Activated CD8-positive, alpha-beta T cell treated with anti-CD3 and anti-CD28 coated beads for 36 hours (primary cell): ENCODE measurements at regions not wholly inside any gene's neighbourhood (a gene's known extent, or its start where the extent isn't known, plus 50 kb on each side); places are given as distances from the start of the nearest gene placed in this dataset.

Experiments
- ATAC-seq: fragments of 200-7000 bp; cut with Tn5 transposase; one replicate; pipeline ENCODE4 v1.10.0; 2021; ENCODE audit warnings: mild to moderate bottlenecking, moderate library complexity
- CTCF ChIA-PET: fragments of 350-600 bp; sonication (Branson Sonifier 250); formaldehyde crosslinking; loops from one replicate; lab custom pipeline; 2021; ENCODE audit warnings: antibody characterized with exemption; lab: Charles Lee
- POLR2A ChIA-PET: fragments of 350-600 bp; sonication (Branson Sonifier 250); formaldehyde crosslinking; loops from one replicate; lab custom pipeline; 2021; ENCODE audit warnings: antibody characterized with exemption; lab: Charles Lee
- DNase-seq: peaks from one replicate; pipeline ENCODE4 v3.0.0-alpha.2; 2020
- H3K27ac Mint-ChIP-seq: one replicate; pipeline ENCODE4 v1.8.0; 2021; ENCODE audit warnings: mild to moderate bottlenecking, mixed read lengths
- H3K27me3 Mint-ChIP-seq: one replicate; pipeline ENCODE4 v1.8.0; 2021; ENCODE audit warnings: mixed read lengths
- H3K36me3 Mint-ChIP-seq: one replicate; pipeline ENCODE4 v1.8.0; 2021; ENCODE audit warnings: low read depth, mixed read lengths
- H3K4me1 Mint-ChIP-seq: one replicate; pipeline ENCODE4 v1.8.0; 2021; ENCODE audit warnings: low read depth, mixed read lengths
- H3K4me3 Mint-ChIP-seq: one replicate; pipeline ENCODE4 v1.8.0; 2021; ENCODE audit warnings: mild to moderate bottlenecking, moderate library complexity, mixed read lengths
- H3K9me3 Mint-ChIP-seq: one replicate; pipeline ENCODE4 v1.8.0; 2021; ENCODE audit warnings: mixed read lengths
- CTCF ChIP-seq: fragments of 200-600 bp; IDR thresholded peaks from one replicate; pipeline ENCODE4 v1.8.0; 2022; ENCODE audit warnings: antibody characterized with exemption, mild to moderate bottlenecking
- intact Hi-C: fragments of 100-400 bp; cut with micrococcal nuclease; formaldehyde crosslinking; loops from one replicate; pipeline ENCODE4 v1.10.0; 2022

DNA sequence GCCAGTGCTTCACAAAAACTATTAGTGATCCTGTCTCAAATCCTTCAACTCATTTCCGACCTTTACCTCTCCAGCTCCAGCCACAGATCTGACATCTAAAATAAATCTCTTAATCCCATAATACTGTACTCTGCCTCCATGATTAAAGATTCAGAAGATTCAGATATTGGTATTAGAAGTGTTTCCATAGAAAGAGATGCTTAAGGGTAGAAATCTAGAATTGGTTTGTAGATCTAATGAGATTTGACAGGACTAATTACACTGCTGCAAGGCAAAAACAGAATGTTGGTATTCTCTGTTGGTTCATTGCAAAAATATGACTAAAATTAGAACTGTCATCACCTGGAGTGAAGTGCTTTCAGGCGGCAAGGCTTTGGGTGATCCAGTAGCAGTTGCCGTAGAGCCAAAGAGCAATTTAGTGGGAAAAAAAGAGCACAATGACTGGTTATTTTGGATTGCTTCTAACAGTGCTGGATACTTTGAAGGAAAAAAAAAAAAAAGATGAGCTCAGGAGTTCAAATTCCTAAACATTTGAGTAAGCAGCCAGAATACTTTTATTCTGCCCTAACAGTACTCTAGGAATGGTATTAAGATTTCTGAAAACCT is 940.1 kb upstream of the SORCS1 start:
- no peaks in the 10 kb centered on the region for H3K27me3 Mint-ChIP-seq
- H3K36me3 Mint-ChIP-seq, result no peaks in the 10 kb centered on the region
- POLR2A ChIA-PET, result no interaction called here
- H3K4me1 Mint-ChIP-seq, result no peaks in the 10 kb centered on the region
- ATAC-seq (no peak), DNase-seq (no peak)
- no peak overlapping the region for H3K4me3 Mint-ChIP-seq
- intact Hi-C loops, result no loop called here
- H3K27ac Mint-ChIP-seq, result no peak overlapping the region
- CTCF ChIA-PET, result no interaction called here
- peaks cover 6% of the 10 kb centered on the region for H3K9me3 Mint-ChIP-seq
- no peak for TF ChIP-seq CTCF

GRCh38 chr10:108097258-108097657 is 932.8 kb upstream of the SORCS1 start:
- Mint-ChIP-seq H3K4me1 (no peaks in the 10 kb centered on the region), H3K9me3 (peaks cover 5% of the 10 kb centered on the region), H3K4me3 (no peak overlapping the region), H3K27me3 (no peaks in the 10 kb centered on the region), H3K27ac (no peak overlapping the region), H3K36me3 (no peaks in the 10 kb centered on the region)
- intact Hi-C loops, result no loop called here
- ChIA-PET CTCF (no interaction called here), POLR2A (no interaction called here)
- DNase-seq, result no peak
- TF ChIP-seq CTCF, result no peak
- no peak for ATAC-seq

DNA sequence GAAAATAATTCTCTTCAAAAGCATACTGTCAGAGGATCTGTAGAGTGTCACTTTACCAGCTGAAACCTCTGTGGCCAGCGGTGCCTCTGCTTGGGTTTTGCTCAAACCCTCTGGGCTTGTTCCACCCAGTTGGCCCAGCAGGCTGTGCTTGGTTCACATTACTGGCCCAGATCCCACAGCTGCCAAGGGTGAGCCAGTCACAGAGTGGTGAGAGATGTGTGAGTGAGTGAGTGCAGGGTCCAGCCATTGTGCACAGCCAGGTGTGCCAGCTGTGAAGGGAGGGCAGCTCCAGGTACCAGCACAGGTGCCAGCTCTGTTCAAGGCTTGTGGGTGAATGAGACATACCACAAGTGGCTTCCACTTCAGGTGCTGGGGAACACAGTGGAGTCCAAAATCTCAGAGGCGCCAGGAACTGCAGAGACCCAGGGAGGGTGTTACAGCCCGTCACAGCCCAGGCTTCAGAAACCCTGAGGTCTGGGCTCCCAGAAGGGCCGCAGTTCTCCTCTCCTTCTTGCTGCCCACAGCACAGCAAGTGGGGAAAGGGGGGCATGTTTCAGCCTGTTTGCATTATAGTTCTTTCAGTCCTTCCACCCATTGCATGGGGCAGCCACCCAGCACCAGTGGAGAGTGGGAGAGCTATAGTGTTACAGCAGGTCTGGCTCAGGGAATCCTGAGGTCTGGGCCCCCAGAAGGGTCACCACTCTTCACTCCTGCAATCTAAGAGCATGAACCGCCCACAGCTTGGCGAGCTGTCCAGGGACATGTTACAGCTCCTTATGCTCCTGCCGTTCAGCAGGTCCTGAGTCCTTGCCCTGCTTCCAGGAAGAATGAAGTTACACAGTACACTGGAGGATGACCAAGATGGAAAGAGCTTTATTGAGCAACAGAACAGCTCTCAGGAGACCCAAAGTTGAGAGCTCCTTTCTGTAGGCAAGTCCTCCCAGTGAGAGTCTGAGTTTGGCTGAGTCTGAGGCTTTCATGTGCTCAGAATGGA is 931.7 kb upstream of the SORCS1 start:
- TF ChIP-seq CTCF, result no peak
- Mint-ChIP-seq H3K27me3 (no peaks in the 10 kb centered on the region), H3K9me3 (peaks cover 5% of the 10 kb centered on the region), H3K4me3 (no peak overlapping the region), H3K4me1 (no peaks in the 10 kb centered on the region), H3K27ac (no peak overlapping the region), H3K36me3 (no peaks in the 10 kb centered on the region)
- intact Hi-C loops, result no loop called here
- CTCF ChIA-PET, result no interaction called here
- ATAC-seq (no peak), DNase-seq (no peak)
- POLR2A ChIA-PET, result no interaction called here

GRCh38 chr10:108090476-108091215 is 926.1 kb upstream of the SORCS1 start:
- Mint-ChIP-seq H3K9me3 (peaks cover 2% of the 10 kb centered on the region), H3K27me3 (no peaks in the 10 kb centered on the region), H3K36me3 (no peaks in the 10 kb centered on the region), H3K27ac (no peak overlapping the region), H3K4me3 (no peak overlapping the region), H3K4me1 (no peaks in the 10 kb centered on the region)
- POLR2A ChIA-PET, result no interaction called here
- intact Hi-C loops, result no loop called here
- no peak for ATAC-seq
- no peak for DNase-seq
- CTCF ChIA-PET, result no interaction called here
- no peak for TF ChIP-seq CTCF
